HEK293 (cell line): ENCODE measurements at regions not wholly inside any gene's neighbourhood (a gene's known extent, or its start where the extent isn't known, plus 50 kb on each side); places are given as distances from the start of the nearest gene placed in this dataset.

Experiments
- CTCF ChIA-PET: fragments of 350-600 bp; formaldehyde crosslinking; extraction: SDS; loops from one replicate; lab custom pipeline; 2021; ENCODE audit warnings: antibody characterized with exemption; lab: Yijun Ruan, JAX
- POLR2A ChIA-PET: fragments of 300-600 bp; formaldehyde crosslinking; extraction: SDS; loops from one replicate; lab custom pipeline; 2020; ENCODE audit warnings: antibody characterized with exemption, inconsistent platforms; lab: Yijun Ruan, JAX
- H3K27ac ChIP-seq: fragments of 200-500 bp; sonication (Bioruptor generic); 2 replicates; pipeline ENCODE4 v1.5.1; 2014; ENCODE audit warnings: low read depth, low read length, control low read depth, inconsistent platforms; ENCODE audit errors: extremely low read depth
- H3K36me3 ChIP-seq, 2 experiments: fragments of 200-500 bp in 1 of 2; sonication (Bioruptor generic) in 1 of 2; 1 replicate in 1 of 2; 2 replicates in 1 of 2; pipeline ENCODE4 v1.5.1; 2014 to 2017; ENCODE audit warnings: inconsistent platforms in 2 of 2, low read length in 2 of 2; ENCODE audit not compliant: control insufficient read depth in 2 of 2, insufficient read depth in 1 of 2
- H3K4me1 ChIP-seq: fragments of 200-500 bp; sonication (Bioruptor generic); 2 replicates; pipeline ENCODE4 v1.5.1; 2014; ENCODE audit warnings: mild to moderate bottlenecking, low read length, inconsistent platforms; ENCODE audit not compliant: control insufficient read depth, insufficient read depth
- H3K4me3 ChIP-seq: 2 replicates; pipeline ENCODE4 v1.5.1; 2011; ENCODE audit warnings: low read depth, mild to moderate bottlenecking, control low read depth, low read length, moderate library complexity
- H3K9me3 ChIP-seq: fragments of 200-500 bp; sonication (Bioruptor generic); 2 replicates; pipeline ENCODE4 v1.5.1; 2014; ENCODE audit warnings: low read depth, low read length, inconsistent platforms; ENCODE audit not compliant: control insufficient read depth, insufficient read depth
- BCL11A ChIP-seq: fragments of 450-650 bp; formaldehyde crosslinking; IDR thresholded peaks from 2 replicates; pipeline ENCODE4 v1.5.1; 2016; ENCODE audit warnings: low read depth, missing biosample characterization, missing genetic modification characterization
- FEZF1 ChIP-seq: fragments of 450-650 bp; formaldehyde crosslinking; IDR thresholded peaks from 2 replicates; pipeline ENCODE4 v1.5.1; 2016; ENCODE audit warnings: missing biosample characterization, missing genetic modification characterization
- KLF1 ChIP-seq: fragments of 450-650 bp; formaldehyde crosslinking; IDR thresholded peaks from 2 replicates; pipeline ENCODE4 v1.5.1; 2016; ENCODE audit warnings: missing biosample characterization, missing genetic modification characterization
- SALL2 ChIP-seq: fragments of 450-650 bp; formaldehyde crosslinking; IDR thresholded peaks from 2 replicates; pipeline ENCODE4 v1.5.0; 2017; ENCODE audit warnings: missing biosample characterization, mild to moderate bottlenecking, missing genetic modification characterization, borderline replicate concordance
- SCRT1 ChIP-seq: fragments of 450-650 bp; formaldehyde crosslinking; IDR thresholded peaks from 2 replicates; pipeline ENCODE4 v1.5.1; 2016; ENCODE audit warnings: missing biosample characterization, missing genetic modification characterization, borderline replicate concordance
- SCRT2 ChIP-seq: fragments of 450-650 bp; formaldehyde crosslinking; IDR thresholded peaks from 2 replicates; pipeline ENCODE4 v1.5.1; 2016; ENCODE audit warnings: missing biosample characterization, missing genetic modification characterization
- SETDB1 ChIP-seq: IDR thresholded peaks from one replicate; pipeline ENCODE4 v1.6.1; 2017; ENCODE audit warnings: mild to moderate bottlenecking, low read length, moderate library complexity, mixed read lengths; ENCODE audit not compliant: insufficient read length
- SP7 ChIP-seq: fragments of 450-650 bp; formaldehyde crosslinking; IDR thresholded peaks from 2 replicates; pipeline ENCODE4 v1.5.1; 2016; ENCODE audit warnings: missing biosample characterization, missing genetic modification characterization
- ZFHX2 ChIP-seq: fragments of 450-650 bp; formaldehyde crosslinking; conservative IDR thresholded peaks from 2 replicates; pipeline ENCODE4 v1.5.1; 2016; ENCODE audit warnings: missing biosample characterization, missing genetic modification characterization
- ZFP41 ChIP-seq: fragments of 450-650 bp; formaldehyde crosslinking; IDR thresholded peaks from 2 replicates; pipeline ENCODE4 v1.5.1; 2016; ENCODE audit warnings: missing biosample characterization, missing genetic modification characterization, borderline replicate concordance
- ZNF157 ChIP-seq: fragments of 450-650 bp; formaldehyde crosslinking; IDR thresholded peaks from 2 replicates; pipeline ENCODE4 v1.5.1; 2016; ENCODE audit warnings: missing biosample characterization, missing genetic modification characterization
- ZNF184 ChIP-seq: fragments of 450-650 bp; IDR thresholded peaks from 2 replicates; pipeline ENCODE4 v1.5.1; 2018; ENCODE audit warnings: missing biosample characterization, mild to moderate bottlenecking, missing genetic modification characterization
- ZNF19 ChIP-seq: fragments of 450-650 bp; formaldehyde crosslinking; IDR thresholded peaks from 2 replicates; pipeline ENCODE4; 2016; ENCODE audit warnings: missing biosample characterization, missing genetic modification characterization, low read depth
- ZNF2 ChIP-seq: fragments of 450-650 bp; formaldehyde crosslinking; IDR thresholded peaks from 2 replicates; pipeline ENCODE4 v1.5.1; 2016; ENCODE audit warnings: missing biosample characterization, missing genetic modification characterization
- ZNF416 ChIP-seq: fragments of 450-650 bp; formaldehyde crosslinking; IDR thresholded peaks from 2 replicates; pipeline ENCODE4 v1.5.1; 2016; ENCODE audit warnings: missing biosample characterization, missing genetic modification characterization
- ZNF544 ChIP-seq: fragments of 450-650 bp; formaldehyde crosslinking; IDR thresholded peaks from 2 replicates; pipeline ENCODE4 v1.5.0; 2017; ENCODE audit warnings: missing biosample characterization, missing genetic modification characterization
- ZNF560 ChIP-seq: fragments of 450-650 bp; formaldehyde crosslinking; IDR thresholded peaks from 2 replicates; pipeline ENCODE4 v1.5.1; 2017; ENCODE audit warnings: missing biosample characterization, missing genetic modification characterization, borderline replicate concordance
- ZNF561 ChIP-seq: fragments of 450-650 bp; IDR thresholded peaks from 2 replicates; pipeline ENCODE4 v1.5.1; 2018; ENCODE audit warnings: missing biosample characterization, missing genetic modification characterization, borderline replicate concordance
- ZNF585B ChIP-seq: fragments of 450-650 bp; formaldehyde crosslinking; IDR thresholded peaks from 2 replicates; pipeline ENCODE4 v1.5.1; 2016; ENCODE audit warnings: missing biosample characterization, missing genetic modification characterization
- ZNF654 ChIP-seq: fragments of 450-650 bp; formaldehyde crosslinking; IDR thresholded peaks from 2 replicates; pipeline ENCODE4 v1.5.1; 2016; ENCODE audit warnings: low read depth, missing biosample characterization, missing genetic modification characterization
- ZNF707 ChIP-seq: fragments of 450-650 bp; formaldehyde crosslinking; IDR thresholded peaks from 2 replicates; pipeline ENCODE4 v1.5.1; 2016; ENCODE audit warnings: missing biosample characterization, missing genetic modification characterization
- ZXDB ChIP-seq: fragments of 450-650 bp; formaldehyde crosslinking; IDR thresholded peaks from 2 replicates; pipeline ENCODE4 v1.5.1; 2016; ENCODE audit warnings: missing biosample characterization, missing genetic modification characterization
- TF ChIP-seq, protein P1 (sequence below): fragments of 450-650 bp; formaldehyde crosslinking; conservative IDR thresholded peaks from 2 replicates; pipeline ENCODE4 v1.5.1; 2016; ENCODE audit warnings: low read depth, missing biosample characterization, missing genetic modification characterization
- TF ChIP-seq, protein P2 (sequence below): fragments of 450-650 bp; formaldehyde crosslinking; IDR thresholded peaks from 2 replicates; pipeline ENCODE4; 2016; ENCODE audit warnings: missing biosample characterization, missing genetic modification characterization
- TF ChIP-seq, protein P3 (sequence below): fragments of 450-650 bp; formaldehyde crosslinking; IDR thresholded peaks from 2 replicates; pipeline ENCODE4 v1.5.1; 2016; ENCODE audit warnings: missing biosample characterization, missing genetic modification characterization
- TF ChIP-seq, protein P4 (sequence below): fragments of 450-650 bp; formaldehyde crosslinking; IDR thresholded peaks from 2 replicates; pipeline ENCODE4 v1.5.1; 2016; ENCODE audit warnings: missing biosample characterization, missing genetic modification characterization

DNA sequence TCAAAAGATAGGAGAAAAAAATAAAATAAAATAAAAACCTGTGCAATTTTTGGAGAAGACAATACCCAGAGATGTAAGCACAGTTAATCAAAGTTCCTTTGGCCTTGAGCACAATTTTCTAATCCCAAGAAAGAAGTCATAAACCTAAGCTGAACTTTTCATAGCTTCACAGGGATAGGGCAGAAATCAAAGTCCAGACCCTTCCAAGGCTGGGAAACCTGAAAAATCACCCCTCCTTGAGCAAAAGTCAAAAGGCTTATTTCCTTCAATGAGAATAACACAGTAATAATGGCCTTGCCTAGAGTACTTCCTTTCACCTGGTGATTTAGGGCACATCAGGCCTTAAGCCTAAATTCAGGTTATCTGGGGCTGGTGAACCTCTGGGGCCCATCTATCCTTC, 415.0 kb upstream of the BTBD3 start (continued):
- TF ChIP-seq, protein P1, sequence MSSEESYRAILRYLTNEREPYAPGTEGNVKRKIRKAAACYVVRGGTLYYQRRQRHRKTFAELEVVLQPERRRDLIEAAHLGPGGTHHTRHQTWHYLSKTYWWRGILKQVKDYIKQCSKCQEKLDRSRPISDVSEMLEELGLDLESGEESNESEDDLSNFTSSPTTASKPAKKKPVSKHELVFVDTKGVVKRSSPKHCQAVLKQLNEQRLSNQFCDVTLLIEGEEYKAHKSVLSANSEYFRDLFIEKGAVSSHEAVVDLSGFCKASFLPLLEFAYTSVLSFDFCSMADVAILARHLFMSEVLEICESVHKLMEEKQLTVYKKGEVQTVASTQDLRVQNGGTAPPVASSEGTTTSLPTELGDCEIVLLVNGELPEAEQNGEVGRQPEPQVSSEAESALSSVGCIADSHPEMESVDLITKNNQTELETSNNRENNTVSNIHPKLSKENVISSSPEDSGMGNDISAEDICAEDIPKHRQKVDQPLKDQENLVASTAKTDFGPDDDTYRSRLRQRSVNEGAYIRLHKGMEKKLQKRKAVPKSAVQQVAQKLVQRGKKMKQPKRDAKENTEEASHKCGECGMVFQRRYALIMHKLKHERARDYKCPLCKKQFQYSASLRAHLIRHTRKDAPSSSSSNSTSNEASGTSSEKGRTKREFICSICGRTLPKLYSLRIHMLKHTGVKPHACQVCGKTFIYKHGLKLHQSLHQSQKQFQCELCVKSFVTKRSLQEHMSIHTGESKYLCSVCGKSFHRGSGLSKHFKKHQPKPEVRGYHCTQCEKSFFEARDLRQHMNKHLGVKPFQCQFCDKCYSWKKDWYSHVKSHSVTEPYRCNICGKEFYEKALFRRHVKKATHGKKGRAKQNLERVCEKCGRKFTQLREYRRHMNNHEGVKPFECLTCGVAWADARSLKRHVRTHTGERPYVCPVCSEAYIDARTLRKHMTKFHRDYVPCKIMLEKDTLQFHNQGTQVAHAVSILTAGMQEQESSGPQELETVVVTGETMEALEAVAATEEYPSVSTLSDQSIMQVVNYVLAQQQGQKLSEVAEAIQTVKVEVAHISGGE (tag by site-specific recombination): no peak
- TF ChIP-seq ZNF2 (tag by site-specific recombination) (no peak), ZNF544 (tag by site-specific recombination) (no peak), SCRT1 (tag by site-specific recombination) (no peak), ZNF19 (tag by site-specific recombination) (no peak)

DNA sequence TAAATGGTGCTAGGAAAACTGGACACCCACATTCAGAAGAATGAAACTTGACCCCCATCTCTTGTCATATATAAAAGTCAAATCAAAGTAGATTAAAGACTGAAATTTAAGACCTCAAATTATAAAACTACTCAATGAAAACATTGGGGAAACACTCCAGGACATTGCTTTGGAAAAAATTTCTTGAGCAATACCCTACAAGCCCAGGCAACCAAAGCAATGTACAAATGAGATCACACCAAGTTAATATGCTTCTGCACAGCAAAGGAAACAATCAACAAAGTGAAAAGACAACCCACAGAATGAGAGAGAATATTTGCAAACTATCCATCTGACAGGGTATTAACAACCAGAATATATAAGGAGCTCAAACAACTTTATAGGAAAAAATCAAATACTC, 407.9 kb upstream of the BTBD3 start:
- no peaks in the 10 kb centered on the region for H3K4me1 ChIP-seq
- no peak overlapping the region for H3K4me3 ChIP-seq
- ChIA-PET CTCF (no interaction called here), POLR2A (no interaction called here)
- no peaks in the 10 kb centered on the region for H3K9me3 ChIP-seq
- no peak overlapping the region for H3K27ac ChIP-seq
- no peaks in the 10 kb centered on the region for H3K36me3 ChIP-seq
- TF ChIP-seq ZNF585B (tag by site-specific recombination): no peak
- TF ChIP-seq ZNF184 (tag by site-specific recombination): no peak
- no peak for TF ChIP-seq ZNF707
- TF ChIP-seq ZNF416: no peak

DNA sequence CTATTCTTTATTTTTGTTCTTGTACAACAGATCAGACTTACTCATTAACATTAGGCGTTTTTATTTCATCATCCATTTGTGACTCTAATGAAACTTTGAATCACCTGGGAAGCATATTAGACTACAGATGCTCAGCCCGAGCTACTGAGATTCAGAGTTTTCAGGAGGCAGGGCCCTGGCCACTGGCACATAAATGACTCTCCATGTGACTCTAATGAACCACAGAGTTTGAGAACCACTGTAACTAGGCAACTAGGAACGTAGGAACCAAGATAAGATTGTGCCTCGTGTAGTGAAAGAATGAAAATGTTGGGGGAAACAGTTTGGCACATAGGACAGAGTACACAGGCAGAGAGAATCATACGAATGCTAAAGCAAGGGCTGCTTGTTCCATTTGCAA, 405.9 kb upstream of the BTBD3 start:
- CTCF ChIA-PET: no interaction called here
- no peaks in the 10 kb centered on the region for H3K36me3 ChIP-seq
- H3K9me3 ChIP-seq: no peaks in the 10 kb centered on the region
- no peaks in the 10 kb centered on the region for H3K4me1 ChIP-seq
- POLR2A ChIA-PET: no interaction called here
- no peak overlapping the region for H3K27ac ChIP-seq
- no peak overlapping the region for H3K4me3 ChIP-seq
- no peak for TF ChIP-seq SALL2 (tag by site-specific recombination)
- TF ChIP-seq ZNF561 (tag by site-specific recombination): no peak
- TF ChIP-seq, protein P2, sequence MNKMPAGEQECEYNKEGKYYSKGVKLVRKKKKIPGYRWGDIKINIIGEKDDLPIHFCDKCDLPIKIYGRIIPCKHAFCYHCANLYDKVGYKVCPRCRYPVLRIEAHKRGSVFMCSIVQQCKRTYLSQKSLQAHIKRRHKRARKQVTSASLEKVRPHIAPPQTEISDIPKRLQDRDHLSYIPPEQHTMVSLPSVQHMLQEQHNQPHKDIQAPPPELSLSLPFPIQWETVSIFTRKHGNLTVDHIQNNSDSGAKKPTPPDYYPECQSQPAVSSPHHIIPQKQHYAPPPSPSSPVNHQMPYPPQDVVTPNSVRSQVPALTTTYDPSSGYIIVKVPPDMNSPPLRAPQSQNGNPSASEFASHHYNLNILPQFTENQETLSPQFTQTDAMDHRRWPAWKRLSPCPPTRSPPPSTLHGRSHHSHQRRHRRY (tag by site-specific recombination): no peak
- TF ChIP-seq ZFHX2 (tag by site-specific recombination): no peak
- no peak for TF ChIP-seq SETDB1
- TF ChIP-seq ZNF560 (tag by site-specific recombination): no peak
- TF ChIP-seq, protein P3, sequence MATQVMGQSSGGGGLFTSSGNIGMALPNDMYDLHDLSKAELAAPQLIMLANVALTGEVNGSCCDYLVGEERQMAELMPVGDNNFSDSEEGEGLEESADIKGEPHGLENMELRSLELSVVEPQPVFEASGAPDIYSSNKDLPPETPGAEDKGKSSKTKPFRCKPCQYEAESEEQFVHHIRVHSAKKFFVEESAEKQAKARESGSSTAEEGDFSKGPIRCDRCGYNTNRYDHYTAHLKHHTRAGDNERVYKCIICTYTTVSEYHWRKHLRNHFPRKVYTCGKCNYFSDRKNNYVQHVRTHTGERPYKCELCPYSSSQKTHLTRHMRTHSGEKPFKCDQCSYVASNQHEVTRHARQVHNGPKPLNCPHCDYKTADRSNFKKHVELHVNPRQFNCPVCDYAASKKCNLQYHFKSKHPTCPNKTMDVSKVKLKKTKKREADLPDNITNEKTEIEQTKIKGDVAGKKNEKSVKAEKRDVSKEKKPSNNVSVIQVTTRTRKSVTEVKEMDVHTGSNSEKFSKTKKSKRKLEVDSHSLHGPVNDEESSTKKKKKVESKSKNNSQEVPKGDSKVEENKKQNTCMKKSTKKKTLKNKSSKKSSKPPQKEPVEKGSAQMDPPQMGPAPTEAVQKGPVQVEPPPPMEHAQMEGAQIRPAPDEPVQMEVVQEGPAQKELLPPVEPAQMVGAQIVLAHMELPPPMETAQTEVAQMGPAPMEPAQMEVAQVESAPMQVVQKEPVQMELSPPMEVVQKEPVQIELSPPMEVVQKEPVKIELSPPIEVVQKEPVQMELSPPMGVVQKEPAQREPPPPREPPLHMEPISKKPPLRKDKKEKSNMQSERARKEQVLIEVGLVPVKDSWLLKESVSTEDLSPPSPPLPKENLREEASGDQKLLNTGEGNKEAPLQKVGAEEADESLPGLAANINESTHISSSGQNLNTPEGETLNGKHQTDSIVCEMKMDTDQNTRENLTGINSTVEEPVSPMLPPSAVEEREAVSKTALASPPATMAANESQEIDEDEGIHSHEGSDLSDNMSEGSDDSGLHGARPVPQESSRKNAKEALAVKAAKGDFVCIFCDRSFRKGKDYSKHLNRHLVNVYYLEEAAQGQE (tag by site-specific recombination): no peak
- no peak for TF ChIP-seq ZNF157 (tag by site-specific recombination)
- no peak for TF ChIP-seq FEZF1 (tag by site-specific recombination)
- TF ChIP-seq KLF1: no peak
- no peak for TF ChIP-seq ZFP41 (tag by site-specific recombination)
- TF ChIP-seq, protein P4, sequence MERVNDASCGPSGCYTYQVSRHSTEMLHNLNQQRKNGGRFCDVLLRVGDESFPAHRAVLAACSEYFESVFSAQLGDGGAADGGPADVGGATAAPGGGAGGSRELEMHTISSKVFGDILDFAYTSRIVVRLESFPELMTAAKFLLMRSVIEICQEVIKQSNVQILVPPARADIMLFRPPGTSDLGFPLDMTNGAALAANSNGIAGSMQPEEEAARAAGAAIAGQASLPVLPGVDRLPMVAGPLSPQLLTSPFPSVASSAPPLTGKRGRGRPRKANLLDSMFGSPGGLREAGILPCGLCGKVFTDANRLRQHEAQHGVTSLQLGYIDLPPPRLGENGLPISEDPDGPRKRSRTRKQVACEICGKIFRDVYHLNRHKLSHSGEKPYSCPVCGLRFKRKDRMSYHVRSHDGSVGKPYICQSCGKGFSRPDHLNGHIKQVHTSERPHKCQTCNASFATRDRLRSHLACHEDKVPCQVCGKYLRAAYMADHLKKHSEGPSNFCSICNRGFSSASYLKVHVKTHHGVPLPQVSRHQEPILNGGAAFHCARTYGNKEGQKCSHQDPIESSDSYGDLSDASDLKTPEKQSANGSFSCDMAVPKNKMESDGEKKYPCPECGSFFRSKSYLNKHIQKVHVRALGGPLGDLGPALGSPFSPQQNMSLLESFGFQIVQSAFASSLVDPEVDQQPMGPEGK (tag by site-specific recombination): no peak
- TF ChIP-seq BCL11A (tag by site-specific recombination): no peak
- no peak for TF ChIP-seq ZNF654 (tag by site-specific recombination)
- TF ChIP-seq ZXDB: no peak
- TF ChIP-seq SP7 (tag by site-specific recombination): no peak
- TF ChIP-seq SCRT2: no peak
